ENCODE measurements at regions not wholly inside any gene's neighbourhood (a gene's known extent, or its start where the extent isn't known, plus 50 kb on each side); places are given as distances from the start of the nearest gene placed in this dataset.

DNA sequence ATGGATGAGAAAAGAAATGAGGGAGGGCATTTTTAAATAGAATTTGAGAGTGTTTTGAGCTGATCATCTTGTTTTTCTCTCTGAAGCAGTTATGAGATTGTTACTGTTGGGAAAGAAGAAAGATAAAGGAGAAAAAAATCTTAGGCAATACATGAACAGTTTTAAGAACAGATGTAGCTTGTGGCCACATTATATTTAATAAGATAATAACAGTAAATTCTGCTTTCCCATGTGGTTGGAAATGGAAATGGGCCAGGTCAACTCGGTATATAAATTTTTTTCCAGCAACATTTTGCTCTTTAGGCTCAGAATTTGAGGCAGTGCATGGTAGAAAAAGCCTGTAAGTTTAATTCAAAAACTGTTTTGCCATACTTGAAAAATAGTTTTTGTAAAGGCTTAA is 118.7 kb downstream of the POSTN start:
- Histone ChIP-seq H3K4me2 (ENCODE audit: insufficient read depth, low read length) (no peak overlapping the region), H2AFZ (ENCODE audit: low read depth, low read length) (no peak overlapping the region), H3K79me2 (ENCODE audit: control insufficient read depth, insufficient read depth, low read length) (no peaks in the 10 kb centered on the region), H3K4me3 (no peak overlapping the region), H3K9ac (ENCODE audit: insufficient read depth in 1 of 2, low read depth in 2 of 2, low read length in 2 of 2) (no peak overlapping the region), H3K36me3 (ENCODE audit: control insufficient read depth, insufficient read depth, low read length) (no peaks in the 10 kb centered on the region), H3K27ac (ENCODE audit: extremely low read depth, low read depth, low read length) (no peak overlapping the region), H3K27me3 (ENCODE audit: control insufficient read depth in 2 of 2, insufficient read depth in 2 of 2, low read length in 2 of 2) (no peaks in the 10 kb centered on the region), H3K4me1 (replicated peaks in 1 of 2; ENCODE audit: control insufficient read depth in 2 of 2, insufficient read depth in 2 of 2, low read length in 2 of 2) (no peaks in the 10 kb centered on the region), H3K9me3 (replicated peaks; ENCODE audit: control insufficient read depth, insufficient read depth, low read depth, low read length) (no peaks in the 10 kb centered on the region), H3K9me1 (ENCODE audit: control insufficient read depth, insufficient read depth, low read length) (no peaks in the 10 kb centered on the region), H4K20me1 (replicated peaks; ENCODE audit: control insufficient read depth, insufficient read depth, low read length) (no peaks in the 10 kb centered on the region)
- intact Hi-C loops (cut with micrococcal nuclease): no loop called here
- DNase-seq (ENCODE audit: extremely low read depth in 1 of 4, low spot score in 3 of 4) (no peak), FAIRE-seq (no peak), ATAC-seq (no peak)
- BruUV-seq (replicated peaks): no TSS peak
- TF ChIP-seq, protein P1, sequence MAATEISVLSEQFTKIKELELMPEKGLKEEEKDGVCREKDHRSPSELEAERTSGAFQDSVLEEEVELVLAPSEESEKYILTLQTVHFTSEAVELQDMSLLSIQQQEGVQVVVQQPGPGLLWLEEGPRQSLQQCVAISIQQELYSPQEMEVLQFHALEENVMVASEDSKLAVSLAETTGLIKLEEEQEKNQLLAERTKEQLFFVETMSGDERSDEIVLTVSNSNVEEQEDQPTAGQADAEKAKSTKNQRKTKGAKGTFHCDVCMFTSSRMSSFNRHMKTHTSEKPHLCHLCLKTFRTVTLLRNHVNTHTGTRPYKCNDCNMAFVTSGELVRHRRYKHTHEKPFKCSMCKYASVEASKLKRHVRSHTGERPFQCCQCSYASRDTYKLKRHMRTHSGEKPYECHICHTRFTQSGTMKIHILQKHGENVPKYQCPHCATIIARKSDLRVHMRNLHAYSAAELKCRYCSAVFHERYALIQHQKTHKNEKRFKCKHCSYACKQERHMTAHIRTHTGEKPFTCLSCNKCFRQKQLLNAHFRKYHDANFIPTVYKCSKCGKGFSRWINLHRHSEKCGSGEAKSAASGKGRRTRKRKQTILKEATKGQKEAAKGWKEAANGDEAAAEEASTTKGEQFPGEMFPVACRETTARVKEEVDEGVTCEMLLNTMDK (IDR thresholded peaks at IDR 0.05; ENCODE audit: borderline replicate concordance, insufficient read depth, low read depth, low read length, poor library complexity, severe bottlenecking): no peak
- TF ChIP-seq TCF7L2 (IDR thresholded peaks at IDR 0.05; ENCODE audit: low read depth, low read length) (no peak), SMARCA5 (IDR thresholded peaks at IDR 0.05) (no peak), E2F1 (CRISPR knock-in tag; IDR thresholded peaks at IDR 0.05) (no peak), MTA3 (IDR thresholded peaks at IDR 0.05; ENCODE audit: borderline replicate concordance) (no peak), HNRNPK (IDR thresholded peaks at IDR 0.05; ENCODE audit: low read depth, low read length, poor library complexity, severe bottlenecking) (no peak), ZNF253 (CRISPR knock-in tag; conservative IDR thresholded peaks at IDR 0.05) (no peak), PRMT5 (CRISPR knock-in tag; IDR thresholded peaks at IDR 0.05) (no peak), MEIS2 (IDR thresholded peaks at IDR 0.05; ENCODE audit: partially characterized antibody) (no peak), TFE3 (CRISPR knock-in tag; IDR thresholded peaks at IDR 0.05) (no peak)
- in situ Hi-C loops (cut with MboI): no loop called here
- ChIA-PET POLR2A (no interaction called here), CTCF (ENCODE audit: low intra/inter-chr PET ratio) (no interaction called here)
- 0% methylated on average over 1 of the region's 1 CpG for WGBS (ENCODE audit: insufficient coverage, low coverage, missing lambda C conversion rate)
